ENCODE measurements at regions not wholly inside any gene's neighbourhood (a gene's known extent, or its start where the extent isn't known, plus 50 kb on each side); places are given as distances from the start of the nearest gene placed in this dataset.

GRCh38 chr11:34754171-34754823, 133.4 kb downstream of the EHF start:
- FAIRE-seq: no peak
- no peak for DNase-seq (ENCODE audit: low read depth in 1 of 2, low spot score in 2 of 2)
- no peak overlapping the region for H2BK15ac ChIP-seq (ENCODE audit: low read length)
- H4K91ac ChIP-seq (replicated peaks; ENCODE audit: insufficient read length, low read length): no peak overlapping the region
- H3K18ac ChIP-seq (ENCODE audit: extremely low read depth, low read length): no peak overlapping the region
- no peak overlapping the region for H3K27ac ChIP-seq (ENCODE audit: low read depth, low read length)
- WGBS, 2 experiments (ENCODE audit: extremely low coverage in 1 of 2, insufficient coverage in 1 of 2, insufficient read length in 1 of 2, insufficient replicate concordance in 2 of 2, low coverage in 1 of 2, low lambda C conversion rate in 2 of 2, missing lambda C conversion rate in 1 of 2): 93% methylated on average over 8 of the region's 8 CpGs; no CpG with 5 or more reads in 1 of the 2 experiments
- no peaks in the 10 kb centered on the region for H3K23me2 ChIP-seq (ENCODE audit: low read depth, low read length)
- H3K9ac ChIP-seq (replicated peaks in 1 of 4; ENCODE audit: extremely low read depth in 1 of 4, low read depth in 3 of 4, low read length in 3 of 4): no peak overlapping the region
- H3K79me2 ChIP-seq (ENCODE audit: control insufficient read depth in 1 of 2, insufficient read depth in 2 of 2, low read length in 2 of 2): no peaks in the 10 kb centered on the region
- no peak overlapping the region for H3K14ac ChIP-seq (ENCODE audit: insufficient read length)
- H3K79me1 ChIP-seq (ENCODE audit: low read depth, low read length): no peaks in the 10 kb centered on the region
- no peak overlapping the region for H4K5ac ChIP-seq (ENCODE audit: insufficient read length, low read depth, low read length)
- CTCF ChIA-PET (ENCODE audit: partially characterized antibody): interaction anchor here (0.6 to 1.6 kb wide), 2 partner anchors 9 to 21 kb away, joined by 3 to 6 read pairs; no protein-coding TSS in a partner anchor
- peaks cover 0 to 28% (median 2%) of the 10 kb centered on the region in 4 experiments; a peak in 4 of 8 replicates for H3K36me3 ChIP-seq (ENCODE audit: control insufficient read depth in 2 of 4, insufficient read depth in 4 of 4, low read length in 3 of 4)
- no peak overlapping the region for H2BK20ac ChIP-seq (ENCODE audit: low read length)
- H3K23ac ChIP-seq (ENCODE audit: insufficient read length): no peak overlapping the region
- no peak overlapping the region for H3K4me3 ChIP-seq (ENCODE audit: extremely low read depth in 1 of 4, insufficient read depth in 2 of 4, low read depth in 3 of 4, low read length in 4 of 4)
- H4K8ac ChIP-seq (ENCODE audit: extremely low read depth, insufficient read depth, low read length): no peak overlapping the region
- H4K20me1 ChIP-seq (replicated peaks in 1 of 2; ENCODE audit: control insufficient read depth in 1 of 2, insufficient read depth in 2 of 2, low read length in 2 of 2): peaks cover 0 to 3% of the 10 kb centered on the region in 2 experiments
- TF ChIP-seq CHD1 (IDR thresholded peaks at IDR 0.05; ENCODE audit: low read depth, low read length): no peak
- H3K4me2 ChIP-seq (ENCODE audit: insufficient read depth in 1 of 2, low read depth in 2 of 2, low read length in 2 of 2): no peak overlapping the region
- no peak overlapping the region for H2BK120ac ChIP-seq (replicated peaks; ENCODE audit: low read depth, low read length)
- H3K9me3 ChIP-seq (ENCODE audit: insufficient read depth in 2 of 2, low read depth in 1 of 2, low read length in 1 of 2): no peaks in the 10 kb centered on the region
- H3K4ac ChIP-seq (replicated peaks; ENCODE audit: insufficient read length, low read depth, low read length): no peak overlapping the region
- no peak overlapping the region for H2BK5ac ChIP-seq (ENCODE audit: low read depth, low read length)
- no peak overlapping the region for H2BK12ac ChIP-seq (ENCODE audit: low read depth, low read length)
- POLR2A ChIA-PET (ENCODE audit: partially characterized antibody): no interaction called here
- H3K4me1 ChIP-seq (replicated peaks in 1 of 4; ENCODE audit: control insufficient read depth in 3 of 4, insufficient read depth in 4 of 4, low read length in 3 of 4): no peaks in the 10 kb centered on the region
- H3K56ac ChIP-seq (replicated peaks; ENCODE audit: insufficient read length, low read depth, low read length): no peak overlapping the region
- no peak overlapping the region for H2AFZ ChIP-seq (ENCODE audit: low read length)
- peaks cover 0 to 1% (median 0%) of the 10 kb centered on the region in 4 experiments; a peak in 1 of 7 replicates for H3K27me3 ChIP-seq (replicated peaks in 1 of 4; ENCODE audit: control insufficient read depth in 3 of 4, extremely low read depth in 1 of 4, insufficient read depth in 3 of 4, low read length in 3 of 4)
- no peak overlapping the region for H2AK5ac ChIP-seq (ENCODE audit: low read depth, low read length)

Measured in H1 (cell line).